K562 (cell line): ENCODE measurements at regions not wholly inside any gene's neighbourhood (a gene's known extent, or its start where the extent isn't known, plus 50 kb on each side); places are given as distances from the start of the nearest gene placed in this dataset.

Experiments
- ATAC-seq: fragments of 200-7000 bp; cut with Tn5 transposase; 3 replicates; pipeline ENCODE4 v1.9.1; 2020; ENCODE audit warnings: moderate library complexity
- BruUV-seq: library from RNA; stranded (reverse); fragments of 400-500 nt; replicated peaks from 2 replicates; lab custom pipeline; 2021; lab: Mats Ljungman, UMichigan
- CTCF ChIA-PET: fragments of 300-600 bp; formaldehyde crosslinking; extraction: SDS; loops from one replicate; lab custom pipeline; 2021; ENCODE audit warnings: low intra/inter-chr PET ratio; lab: Yijun Ruan, JAX
- POLR2A ChIA-PET: fragments of 300-600, 350-650 bp; sonication (Branson Sonifier 250); formaldehyde crosslinking; extraction: SDS; loops from one replicate; lab custom pipeline; 2021; ENCODE audit warnings: antibody characterized with exemption, inconsistent platforms; lab: Yijun Ruan, JAX
- DNase-seq, 4 experiments: peaks; one replicate each; pipeline versions ENCODE4 v3.0.0 to v3.0.0-alpha.2; 2011 to 2018; ENCODE audit warnings: low spot score in 3 of 4, mixed read lengths in 3 of 4; ENCODE audit errors: extremely low read depth in 1 of 4
- FAIRE-seq: peaks from 2 replicates; lab custom pipeline; 2011; peaks lifted over from hg19 to GRCh38; lab: Jason Lieb, UNC
- H2AFZ ChIP-seq: 2 replicates; pipeline ENCODE4 v1.6.0; 2011; ENCODE audit warnings: low read depth, low read length, control low read depth, inconsistent platforms
- H3K27ac ChIP-seq: fragments of 200-600 bp; 3 replicates; pipeline ENCODE4 v1.8.0; 2011; ENCODE audit warnings: low read depth, mild to moderate bottlenecking, control low read depth, inconsistent platforms, low read length, moderate library complexity, mixed read lengths; ENCODE audit errors: extremely low read depth
- H3K27me3 ChIP-seq, 2 experiments: fragments of 300-600 bp in 1 of 2; 2 replicates in 1 of 2; 3 replicates in 1 of 2; pipeline versions ENCODE4 v1.6.0 to v1.8.0; 2011; ENCODE audit warnings: inconsistent platforms in 2 of 2, low read length in 2 of 2, mild to moderate bottlenecking in 1 of 2, mixed read lengths in 1 of 2, moderate library complexity in 1 of 2; ENCODE audit not compliant: control insufficient read depth in 2 of 2, insufficient read depth in 2 of 2
- H3K36me3 ChIP-seq: fragments of 300-600 bp; 3 replicates; pipeline ENCODE4 v1.8.0; 2011; ENCODE audit warnings: mild to moderate bottlenecking, low read length, inconsistent platforms; ENCODE audit not compliant: control insufficient read depth, insufficient read depth
- H3K4me1 ChIP-seq, 2 experiments: fragments of 200-600 bp in 1 of 2; replicated peaks in 1 of 2; 2 replicates in 1 of 2; 3 replicates in 1 of 2; pipeline versions ENCODE4 v1.5.1 to v1.8.0; 2011; ENCODE audit warnings: inconsistent platforms in 2 of 2, low read length in 2 of 2, mild to moderate bottlenecking in 1 of 2, mixed read lengths in 1 of 2, moderate library complexity in 1 of 2; ENCODE audit not compliant: control insufficient read depth in 2 of 2, insufficient read depth in 2 of 2
- H3K4me2 ChIP-seq: 2 replicates; pipeline ENCODE4 v1.6.1; 2011; ENCODE audit warnings: low read length, control low read depth, inconsistent platforms, mixed read lengths; ENCODE audit not compliant: insufficient read depth
- H3K4me3 ChIP-seq: fragments of 200-600 bp; sonication (generic), shearing (Covaris generic); 2 replicates; pipeline ENCODE4 v1.5.1; 2016; ENCODE audit warnings: control low read depth, inconsistent platforms
- H3K79me2 ChIP-seq: fragments of 200-600 bp; 3 replicates; pipeline ENCODE4 v1.8.0; 2011; ENCODE audit warnings: low read length, inconsistent platforms; ENCODE audit not compliant: control insufficient read depth, insufficient read depth
- H3K9ac ChIP-seq, 2 experiments: 2 replicates each; pipeline versions ENCODE4 v1.6.0 to v1.6.1; 2011; ENCODE audit warnings: low read depth in 2 of 2, low read length in 2 of 2, control low read depth in 1 of 2, inconsistent platforms in 1 of 2, mild to moderate bottlenecking in 1 of 2, mixed read lengths in 1 of 2; ENCODE audit not compliant: insufficient read depth in 1 of 2
- H3K9me1 ChIP-seq: one replicate; pipeline ENCODE4 v1.6.0; 2011; ENCODE audit warnings: inconsistent platforms, mild to moderate bottlenecking, low read length, moderate library complexity; ENCODE audit not compliant: control insufficient read depth, insufficient read depth
- H3K9me3 ChIP-seq: replicated peaks from 2 replicates; pipeline ENCODE4 v1.5.1; 2011; ENCODE audit warnings: low read depth, low read length, inconsistent platforms; ENCODE audit not compliant: control insufficient read depth, insufficient read depth
- H4K20me1 ChIP-seq: replicated peaks from 2 replicates; pipeline ENCODE4 v1.6.1; 2011; ENCODE audit warnings: low read length, inconsistent platforms, mixed read lengths; ENCODE audit not compliant: control insufficient read depth, insufficient read depth
- ADNP ChIP-seq: fragments of 200-800 bp; sonication (Bioruptor generic); IDR thresholded peaks from 2 replicates; pipeline ENCODE4 v1.6.1; 2016; ENCODE audit warnings: missing genetic modification characterization, missing compliant biosample characterization
- BMI1 ChIP-seq: fragments of 150-350 bp; IDR thresholded peaks from 2 replicates; pipeline ENCODE4 v1.6.1; 2014; ENCODE audit warnings: low read length
- EP300 ChIP-seq: IDR thresholded peaks from 2 replicates; pipeline ENCODE4 v1.6.1; 2012; ENCODE audit warnings: low read length, improper control_type of control experiment
- HEY1 ChIP-seq: fragments of 250-450 bp; sonication (Bioruptor Pico); IDR thresholded peaks from 2 replicates; pipeline ENCODE4 v1.5.0; 2020; ENCODE audit warnings: mild to moderate bottlenecking, moderate library complexity, borderline replicate concordance
- MBD1 ChIP-seq: fragments of 250-450 bp; sonication (Bioruptor Pico); IDR thresholded peaks from 2 replicates; pipeline ENCODE4 v1.8.0; 2022; ENCODE audit warnings: inconsistent platforms
- MED1 ChIP-seq: sonication (generic); formaldehyde crosslinking; IDR thresholded peaks from 2 replicates; pipeline ENCODE4 v1.8.1; 2023; ENCODE audit warnings: missing genetic modification reagents, borderline replicate concordance
- RBM25 ChIP-seq: fragments of 200-400 bp; formaldehyde crosslinking; IDR thresholded peaks from 2 replicates; pipeline ENCODE4 v1.6.1; 2018; ENCODE audit warnings: low read length, low read depth, moderate library complexity; ENCODE audit not compliant: severe bottlenecking
- SAFB ChIP-seq: fragments of 200-400 bp; formaldehyde crosslinking; IDR thresholded peaks from 2 replicates; pipeline ENCODE4 v1.6.1; 2017; ENCODE audit warnings: low read depth, low read length, borderline replicate concordance
- SMARCB1 ChIP-seq: IDR thresholded peaks from 2 replicates; pipeline ENCODE4 v1.6.1; 2011; ENCODE audit warnings: improper control_type of control experiment, low read depth; ENCODE audit not compliant: insufficient read length
- TFE3 ChIP-seq: fragments of 450-650 bp; formaldehyde crosslinking; IDR thresholded peaks from 2 replicates; pipeline ENCODE4 v1.4.0; 2020; ENCODE audit warnings: mild to moderate bottlenecking, mixed read lengths
- ZBTB33 ChIP-seq: sonication (generic); formaldehyde crosslinking; IDR thresholded peaks from 2 replicates; pipeline ENCODE4 v1.8.1; 2023; ENCODE audit warnings: mild to moderate bottlenecking, missing genetic modification reagents
- ZNF143 ChIP-seq: sonication (generic); formaldehyde crosslinking; IDR thresholded peaks from 2 replicates; pipeline ENCODE4 v1.9.0; 2022; ENCODE audit warnings: mild to moderate bottlenecking, missing genetic modification reagents
- WGBS: fragments of 100-300 bp; shearing (Covaris generic); methylation state at CpG from one replicate; pipeline ENCODE4 v1.1.6; 2016; ENCODE audit warnings: low coverage, mixed read lengths; ENCODE audit not compliant: insufficient coverage; ENCODE audit errors: missing lambda C conversion rate; 5-methylcytosine and 5-hydroxymethylcytosine counted together
- in situ Hi-C: fragments of 300-500 bp; cut with MboI; formaldehyde crosslinking; loops from 4 replicates; pipeline ENCODE4 v1.15.0; 2018; ENCODE audit warnings: inconsistent platforms, mixed read lengths
- intact Hi-C: fragments of 100-400 bp; cut with micrococcal nuclease; formaldehyde crosslinking; loops from 2 replicates; pipeline ENCODE4 v1.14.2; 2022
- TF ChIP-seq, protein P1 (sequence below): sonication (generic); formaldehyde crosslinking; IDR thresholded peaks from 2 replicates; pipeline ENCODE4 v1.8.0; 2023; ENCODE audit warnings: mild to moderate bottlenecking, missing genetic modification reagents

DNA sequence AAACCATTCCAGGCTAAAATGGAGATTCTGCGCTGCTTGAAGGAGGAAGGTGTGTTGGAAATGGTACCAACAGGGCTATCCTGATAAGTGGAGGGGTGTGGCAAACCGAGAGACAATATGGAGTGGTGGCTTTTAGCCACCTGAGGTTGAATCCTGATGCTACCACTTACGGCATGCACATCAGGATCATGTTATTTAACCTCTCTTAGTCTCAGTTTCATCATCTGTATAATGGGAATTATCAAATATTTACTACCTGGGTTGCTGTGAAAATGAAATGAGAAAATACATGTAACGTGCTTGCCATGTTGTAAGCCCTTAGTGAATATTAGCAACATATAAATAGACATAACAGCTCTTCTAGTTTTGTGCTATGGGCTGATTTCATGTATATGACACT lies 117.1 kb downstream of the TBX19 start:
- no peak overlapping the region for H3K27ac ChIP-seq
- DNase-seq (no peak), FAIRE-seq (no peak), ATAC-seq (no peak)
- H3K9ac ChIP-seq: no peak overlapping the region
- 27% methylated on average over 4 of the region's 4 CpGs for WGBS
- in situ Hi-C loops (no loop called here), intact Hi-C loops (no loop called here)
- no peaks in the 10 kb centered on the region for H3K9me1 ChIP-seq
- H3K4me1 ChIP-seq: peaks cover 18 to 62% of the 10 kb centered on the region in 2 experiments; a peak in 4 of 5 replicates
- no peaks in the 10 kb centered on the region for H3K79me2 ChIP-seq
- no peak overlapping the region for H3K4me3 ChIP-seq
- ChIA-PET POLR2A (interaction anchor here (0.5 to 1.9 kb wide), 3 partner anchors 8 to 497 kb away, joined by 3 to 7 read pairs (median 3); no protein-coding TSS in a partner anchor), CTCF (no interaction called here)
- H3K9me3 ChIP-seq: no peaks in the 10 kb centered on the region
- H3K27me3 ChIP-seq: no peaks in the 10 kb centered on the region
- no peaks in the 10 kb centered on the region for H3K36me3 ChIP-seq
- no TSS peak for BruUV-seq
- no peak overlapping the region for H3K4me2 ChIP-seq
- H2AFZ ChIP-seq: no peak overlapping the region
- H4K20me1 ChIP-seq: no peaks in the 10 kb centered on the region
- peak; percentile 63; the same call in 1 of the 2 replicates for TF ChIP-seq ADNP
- no peak for TF ChIP-seq EP300
- TF ChIP-seq ZBTB33 (CRISPR knock-in tag): no peak
- no peak for TF ChIP-seq MED1 (CRISPR knock-in tag)
- TF ChIP-seq SMARCB1: no peak
- no peak for TF ChIP-seq ZNF143 (CRISPR knock-in tag)
- TF ChIP-seq SAFB: no peak
- TF ChIP-seq MBD1 (CRISPR knock-in tag): no peak
- TF ChIP-seq, protein P1, sequence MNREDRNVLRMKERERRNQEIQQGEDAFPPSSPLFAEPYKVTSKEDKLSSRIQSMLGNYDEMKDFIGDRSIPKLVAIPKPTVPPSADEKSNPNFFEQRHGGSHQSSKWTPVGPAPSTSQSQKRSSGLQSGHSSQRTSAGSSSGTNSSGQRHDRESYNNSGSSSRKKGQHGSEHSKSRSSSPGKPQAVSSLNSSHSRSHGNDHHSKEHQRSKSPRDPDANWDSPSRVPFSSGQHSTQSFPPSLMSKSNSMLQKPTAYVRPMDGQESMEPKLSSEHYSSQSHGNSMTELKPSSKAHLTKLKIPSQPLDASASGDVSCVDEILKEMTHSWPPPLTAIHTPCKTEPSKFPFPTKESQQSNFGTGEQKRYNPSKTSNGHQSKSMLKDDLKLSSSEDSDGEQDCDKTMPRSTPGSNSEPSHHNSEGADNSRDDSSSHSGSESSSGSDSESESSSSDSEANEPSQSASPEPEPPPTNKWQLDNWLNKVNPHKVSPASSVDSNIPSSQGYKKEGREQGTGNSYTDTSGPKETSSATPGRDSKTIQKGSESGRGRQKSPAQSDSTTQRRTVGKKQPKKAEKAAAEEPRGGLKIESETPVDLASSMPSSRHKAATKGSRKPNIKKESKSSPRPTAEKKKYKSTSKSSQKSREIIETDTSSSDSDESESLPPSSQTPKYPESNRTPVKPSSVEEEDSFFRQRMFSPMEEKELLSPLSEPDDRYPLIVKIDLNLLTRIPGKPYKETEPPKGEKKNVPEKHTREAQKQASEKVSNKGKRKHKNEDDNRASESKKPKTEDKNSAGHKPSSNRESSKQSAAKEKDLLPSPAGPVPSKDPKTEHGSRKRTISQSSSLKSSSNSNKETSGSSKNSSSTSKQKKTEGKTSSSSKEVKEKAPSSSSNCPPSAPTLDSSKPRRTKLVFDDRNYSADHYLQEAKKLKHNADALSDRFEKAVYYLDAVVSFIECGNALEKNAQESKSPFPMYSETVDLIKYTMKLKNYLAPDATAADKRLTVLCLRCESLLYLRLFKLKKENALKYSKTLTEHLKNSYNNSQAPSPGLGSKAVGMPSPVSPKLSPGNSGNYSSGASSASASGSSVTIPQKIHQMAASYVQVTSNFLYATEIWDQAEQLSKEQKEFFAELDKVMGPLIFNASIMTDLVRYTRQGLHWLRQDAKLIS (CRISPR knock-in tag): no peak
- no peak for TF ChIP-seq BMI1
- TF ChIP-seq RBM25: peak; percentile 91
- TF ChIP-seq TFE3 (CRISPR knock-in tag): no peak
- TF ChIP-seq HEY1: no peak
